Naive thymus-derived CD4-positive, alpha-beta T cell (primary cell): ENCODE measurements at regions not wholly inside any gene's neighbourhood (a gene's known extent, or its start where the extent isn't known, plus 50 kb on each side); places are given as distances from the start of the nearest gene placed in this dataset.

Experiments
- ATAC-seq: fragments of 150-1000 bp; cut with Tn5 transposase; 2 replicates; pipeline ENCODE4 v1.10.0; 2021; ENCODE audit warnings: mild to moderate bottlenecking, moderate library complexity
- CTCF ChIA-PET: fragments of 350-600 bp; sonication (Branson Sonifier 250); formaldehyde crosslinking; loops from one replicate; lab custom pipeline; 2021; ENCODE audit warnings: antibody characterized with exemption; lab: Charles Lee
- POLR2A ChIA-PET: fragments of 350-600 bp; sonication (Branson Sonifier 250); formaldehyde crosslinking; loops from one replicate; lab custom pipeline; 2021; ENCODE audit warnings: antibody characterized with exemption, inconsistent platforms; lab: Charles Lee
- DNase-seq, 9 donors: peaks; one replicate each; pipeline versions ENCODE4 v3.0.0 to v3.0.0-alpha.2; 2020 to 2022; ENCODE audit warnings: mixed read lengths in 1 of 9
- H3K27ac ChIP-seq: one replicate; pipeline ENCODE4 v1.7.0; 2013; ENCODE audit warnings: mild to moderate bottlenecking, low read depth, low read length, moderate library complexity
- H3K27me3 ChIP-seq, 2 donors: one replicate each; pipeline ENCODE4 v1.7.0; 2013; ENCODE audit warnings: low read length in 2 of 2, mild to moderate bottlenecking in 2 of 2, moderate library complexity in 2 of 2; ENCODE audit not compliant: control insufficient read depth in 2 of 2, insufficient read depth in 2 of 2
- H3K36me3 ChIP-seq, 3 experiments: 1 replicate in 2 of 3; 2 replicates in 1 of 3; pipeline ENCODE4 v1.7.0; 2013; ENCODE audit warnings: low read length in 3 of 3, mild to moderate bottlenecking in 3 of 3, moderate library complexity in 1 of 3; ENCODE audit not compliant: insufficient read depth in 3 of 3, control insufficient read depth in 2 of 3
- H3K4me1 ChIP-seq, 2 donors: one replicate each; pipeline ENCODE4 v1.7.0; 2013; ENCODE audit warnings: low read length in 2 of 2, mild to moderate bottlenecking in 2 of 2, moderate library complexity in 1 of 2; ENCODE audit not compliant: control insufficient read depth in 2 of 2, insufficient read depth in 2 of 2
- H3K4me3 ChIP-seq: 2 replicates; pipeline ENCODE4 v1.7.0; 2013; ENCODE audit warnings: mild to moderate bottlenecking, low read length
- H3K9me3 ChIP-seq, 3 experiments: 1 replicate in 2 of 3; 2 replicates in 1 of 3; pipeline ENCODE4 v1.7.0; 2013; ENCODE audit warnings: low read length in 3 of 3; ENCODE audit not compliant: control insufficient read depth in 2 of 3
- H3K27ac Mint-ChIP-seq, 9 donors: one replicate each; pipeline ENCODE4 v1.8.0; 2020 to 2022; ENCODE audit warnings: mixed read lengths in 9 of 9, mild to moderate bottlenecking in 8 of 9, moderate library complexity in 5 of 9, inconsistent platforms in 2 of 9
- H3K27me3 Mint-ChIP-seq, 5 donors: one replicate each; pipeline ENCODE4 v1.8.0; 2021 to 2022; ENCODE audit warnings: mixed read lengths in 5 of 5, mild to moderate bottlenecking in 1 of 5
- H3K36me3 Mint-ChIP-seq, 5 donors: one replicate each; pipeline ENCODE4 v1.8.0; 2020 to 2022; ENCODE audit warnings: mixed read lengths in 5 of 5, mild to moderate bottlenecking in 3 of 5, inconsistent platforms in 1 of 5
- H3K4me1 Mint-ChIP-seq, 7 donors: one replicate each; pipeline ENCODE4 v1.8.0; 2020 to 2022; ENCODE audit warnings: mixed read lengths in 7 of 7, mild to moderate bottlenecking in 3 of 7, inconsistent platforms in 1 of 7
- H3K4me3 Mint-ChIP-seq, 10 donors: one replicate each; pipeline ENCODE4 v1.8.0; 2020 to 2022; ENCODE audit warnings: mild to moderate bottlenecking in 10 of 10, mixed read lengths in 10 of 10, moderate library complexity in 6 of 10, inconsistent platforms in 2 of 10
- H3K9me3 Mint-ChIP-seq, 11 donors: one replicate each; pipeline ENCODE4 v1.8.0; 2020 to 2022; ENCODE audit warnings: mixed read lengths in 11 of 11, mild to moderate bottlenecking in 4 of 11, inconsistent platforms in 1 of 11, moderate library complexity in 1 of 11
- intact Hi-C, 2 donors: fragments of 100-400 bp; cut with micrococcal nuclease; formaldehyde crosslinking; loops; one replicate each; pipeline ENCODE4 v1.15.1; 2023

DNA sequence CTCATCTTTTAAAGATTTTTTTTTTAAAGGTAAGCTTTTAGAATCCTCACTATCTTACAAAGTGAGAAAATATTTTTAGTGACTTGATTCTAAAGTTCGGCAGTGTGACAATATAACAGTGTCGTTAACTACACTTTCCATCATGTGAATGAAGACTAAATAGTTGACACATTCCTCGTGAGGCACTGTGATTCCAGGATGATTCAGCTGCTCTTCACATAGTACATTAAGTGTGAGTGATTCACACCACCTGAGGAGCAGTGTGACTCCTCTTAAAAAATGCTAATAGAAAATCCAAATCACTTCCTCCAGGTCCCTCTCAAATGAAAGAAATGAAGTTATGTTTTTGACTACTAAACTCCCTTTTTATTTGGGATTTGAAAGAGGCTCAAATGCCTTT lies 589.5 kb downstream of the GABRG2 start:
- ChIA-PET CTCF (no interaction called here), POLR2A (no interaction called here)
- Histone ChIP-seq H3K4me1 (no peaks in the 10 kb centered on the region), H3K9me3 (no peaks in the 10 kb centered on the region), H3K27ac (no peak overlapping the region), H3K4me3 (no peak overlapping the region), H3K27me3 (no peaks in the 10 kb centered on the region), H3K36me3 (no peaks in the 10 kb centered on the region)
- H3K9me3 Mint-ChIP-seq: peaks cover 0 to 24% (median 4%) of the 10 kb centered on the region in 11 donors
- H3K4me3 Mint-ChIP-seq: no peak overlapping the region
- DNase-seq (no peak), ATAC-seq (no peak)
- no peaks in the 10 kb centered on the region for H3K27me3 Mint-ChIP-seq
- no peak overlapping the region for H3K27ac Mint-ChIP-seq
- no peaks in the 10 kb centered on the region for H3K36me3 Mint-ChIP-seq
- H3K4me1 Mint-ChIP-seq: no peaks in the 10 kb centered on the region
- intact Hi-C loops: no loop called here

DNA sequence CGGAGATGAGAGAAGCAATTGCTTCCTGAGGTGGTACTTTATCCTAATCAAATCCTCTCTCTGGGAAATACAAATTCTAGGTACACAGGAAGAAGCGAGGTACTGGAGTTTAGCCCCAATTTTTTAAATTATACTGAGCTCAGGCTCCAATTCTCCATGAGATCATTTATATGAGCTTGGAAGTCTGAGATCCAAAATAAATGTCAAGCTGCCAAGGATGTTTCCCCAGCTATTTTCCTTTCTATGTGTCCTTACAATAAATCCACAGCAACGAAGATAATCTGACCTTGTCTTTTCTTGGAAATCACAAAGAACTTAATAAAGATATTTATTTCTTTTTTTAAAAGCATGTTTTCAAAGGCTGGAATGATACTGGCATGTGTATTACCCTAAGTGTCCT lies 597.3 kb downstream of the GABRG2 start:
- intact Hi-C loops: no loop called here
- DNase-seq (no peak), ATAC-seq (no peak)
- Histone ChIP-seq H3K36me3 (no peaks in the 10 kb centered on the region), H3K9me3 (no peaks in the 10 kb centered on the region), H3K4me1 (no peaks in the 10 kb centered on the region), H3K4me3 (no peak overlapping the region), H3K27ac (no peak overlapping the region), H3K27me3 (no peaks in the 10 kb centered on the region)
- H3K27me3 Mint-ChIP-seq: no peaks in the 10 kb centered on the region
- no peak overlapping the region for H3K27ac Mint-ChIP-seq
- ChIA-PET CTCF (no interaction called here), POLR2A (no interaction called here)
- H3K36me3 Mint-ChIP-seq: no peaks in the 10 kb centered on the region
- H3K4me1 Mint-ChIP-seq: no peaks in the 10 kb centered on the region
- peaks cover 0 to 24% (median 2%) of the 10 kb centered on the region in 11 donors for H3K9me3 Mint-ChIP-seq
- no peak overlapping the region for H3K4me3 Mint-ChIP-seq

DNA sequence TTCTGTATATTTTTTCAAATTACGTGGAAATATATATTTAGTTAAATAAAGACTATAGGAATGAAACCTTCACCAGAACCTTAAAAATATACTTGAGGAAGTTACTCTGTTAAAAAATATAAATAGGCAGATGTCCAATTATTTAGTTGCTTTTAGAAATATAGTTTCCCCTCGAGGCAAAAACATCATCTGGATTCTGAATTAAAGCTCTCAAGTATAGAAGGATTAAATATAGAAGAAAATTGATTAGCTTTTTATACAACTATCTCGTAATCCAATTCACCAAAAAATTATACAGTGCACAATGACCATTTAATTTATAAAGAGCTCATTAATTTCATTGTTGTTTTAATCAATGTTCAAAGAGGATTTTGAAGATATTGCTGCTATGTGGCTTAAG lies 601.4 kb downstream of the GABRG2 start:
- POLR2A ChIA-PET: no interaction called here
- no peaks in the 10 kb centered on the region for H3K27me3 Mint-ChIP-seq

DNA sequence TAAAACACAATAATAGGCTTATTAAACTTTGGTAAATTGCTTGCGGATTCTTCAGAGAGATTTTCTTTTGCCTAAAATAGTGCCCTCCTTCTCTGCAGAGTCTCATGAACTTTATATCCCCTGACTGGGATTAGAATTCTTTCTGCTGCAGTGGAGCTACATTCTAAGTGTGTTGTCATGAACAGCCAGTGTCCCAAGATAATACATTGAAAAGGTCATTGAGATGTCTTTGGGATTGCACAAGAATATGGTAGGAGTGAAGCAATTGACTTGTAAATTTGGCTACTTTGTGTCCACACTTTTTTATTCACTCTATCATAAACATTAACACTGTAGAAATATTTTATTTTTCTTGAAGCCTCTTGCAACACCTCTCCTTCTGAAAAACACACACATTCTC lies 604.5 kb downstream of the GABRG2 start:
- ATAC-seq: no peak
- no peaks in the 10 kb centered on the region for H3K27me3 ChIP-seq
- DNase-seq: no peak
- Mint-ChIP-seq H3K9me3 (peaks cover 0 to 19% (median 2%) of the 10 kb centered on the region in 11 donors), H3K27ac (no peak overlapping the region), H3K4me1 (no peaks in the 10 kb centered on the region), H3K27me3 (no peaks in the 10 kb centered on the region), H3K36me3 (no peaks in the 10 kb centered on the region), H3K4me3 (no peak overlapping the region)
- no peak overlapping the region for H3K4me3 ChIP-seq
- no peaks in the 10 kb centered on the region for H3K4me1 ChIP-seq
- H3K9me3 ChIP-seq: no peaks in the 10 kb centered on the region
- H3K27ac ChIP-seq: no peak overlapping the region
- CTCF ChIA-PET: interaction anchor here (1.2 kb wide), 1 partner anchor 9 kb away, joined by 3 read pairs; no protein-coding TSS in a partner anchor
- POLR2A ChIA-PET: no interaction called here
- H3K36me3 ChIP-seq: no peaks in the 10 kb centered on the region
- intact Hi-C loops: no loop called here

More for the DNA sequence above, 601.4 kb downstream of the GABRG2 start:
- H3K36me3 Mint-ChIP-seq: no peaks in the 10 kb centered on the region
- Histone ChIP-seq H3K36me3 (no peaks in the 10 kb centered on the region), H3K9me3 (no peaks in the 10 kb centered on the region), H3K27me3 (no peaks in the 10 kb centered on the region), H3K4me1 (no peaks in the 10 kb centered on the region), H3K27ac (no peak overlapping the region), H3K4me3 (no peak overlapping the region)
- intact Hi-C loops: no loop called here
- H3K27ac Mint-ChIP-seq: no peak overlapping the region
- DNase-seq (no peak), ATAC-seq (no peak)
- CTCF ChIA-PET: no interaction called here
- H3K9me3 Mint-ChIP-seq: peaks cover 0 to 9% (median 0%) of the 10 kb centered on the region in 11 donors
- no peaks in the 10 kb centered on the region for H3K4me1 Mint-ChIP-seq
- no peak overlapping the region for H3K4me3 Mint-ChIP-seq

GRCh38 chr5:162683284-162683683 lies 615.7 kb downstream of the GABRG2 start:
- Histone ChIP-seq H3K27ac (no peak overlapping the region), H3K27me3 (no peaks in the 10 kb centered on the region), H3K9me3 (no peaks in the 10 kb centered on the region), H3K4me3 (no peak overlapping the region), H3K4me1 (no peaks in the 10 kb centered on the region), H3K36me3 (no peaks in the 10 kb centered on the region)
- Mint-ChIP-seq H3K4me3 (no peak overlapping the region), H3K9me3 (peaks cover 0 to 21% (median 7%) of the 10 kb centered on the region in 11 donors), H3K4me1 (no peaks in the 10 kb centered on the region), H3K27ac (no peak overlapping the region), H3K27me3 (no peaks in the 10 kb centered on the region), H3K36me3 (no peaks in the 10 kb centered on the region)
- no peak for ATAC-seq
- POLR2A ChIA-PET: no interaction called here
- CTCF ChIA-PET: no interaction called here
- DNase-seq: no peak
- intact Hi-C loops: no loop called here

DNA sequence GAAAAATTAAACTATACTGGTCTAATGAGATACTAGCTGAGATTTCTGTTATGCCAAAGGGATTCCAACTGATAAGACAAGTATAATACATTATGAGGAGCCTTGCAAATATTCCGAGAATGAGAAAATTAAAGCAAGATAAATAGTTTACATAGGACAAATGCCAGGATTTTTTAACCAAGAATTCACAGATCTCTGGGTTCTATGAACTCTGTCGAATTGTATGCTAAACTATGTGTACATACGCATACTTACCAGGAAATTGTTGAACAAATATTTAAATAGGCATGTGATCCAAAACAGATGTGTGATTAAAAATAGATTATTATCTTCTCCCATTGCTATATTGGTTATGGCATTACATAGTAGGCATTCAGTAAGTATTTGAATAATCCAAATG lies 616.6 kb downstream of the GABRG2 start:
- ChIA-PET CTCF (no interaction called here), POLR2A (no interaction called here)
- intact Hi-C loops: no loop called here
- Histone ChIP-seq H3K36me3 (no peaks in the 10 kb centered on the region), H3K27me3 (no peaks in the 10 kb centered on the region), H3K4me1 (no peaks in the 10 kb centered on the region), H3K9me3 (no peaks in the 10 kb centered on the region), H3K27ac (no peak overlapping the region), H3K4me3 (no peak overlapping the region)
- Mint-ChIP-seq H3K27me3 (no peaks in the 10 kb centered on the region), H3K36me3 (no peaks in the 10 kb centered on the region), H3K4me3 (no peak overlapping the region), H3K4me1 (no peaks in the 10 kb centered on the region), H3K27ac (no peak overlapping the region), H3K9me3 (peaks cover 0 to 25% (median 9%) of the 10 kb centered on the region in 11 donors)
- ATAC-seq (no peak), DNase-seq (no peak)

DNA sequence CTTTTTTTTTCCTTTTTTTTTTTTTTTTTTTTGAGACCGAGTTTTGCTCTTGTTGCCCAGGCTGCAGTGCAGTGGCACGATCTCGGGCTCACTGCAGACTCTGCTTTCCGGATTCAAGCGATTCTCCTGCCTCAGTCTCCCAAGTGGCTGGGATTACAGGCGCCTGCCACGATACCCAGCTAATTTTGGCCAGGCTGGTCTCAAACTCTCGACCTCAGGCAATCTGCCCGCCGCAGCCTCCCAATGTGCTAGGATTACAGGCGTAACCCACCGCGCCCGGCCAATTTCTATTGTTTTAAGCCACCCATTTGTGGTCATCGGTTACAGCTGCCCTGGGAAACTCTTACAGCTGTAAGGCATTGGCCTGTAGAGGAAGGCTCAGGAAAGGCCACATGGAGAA lies 617.7 kb downstream of the GABRG2 start:
- Histone ChIP-seq H3K4me1 (no peaks in the 10 kb centered on the region), H3K9me3 (no peaks in the 10 kb centered on the region), H3K27me3 (no peaks in the 10 kb centered on the region), H3K36me3 (no peaks in the 10 kb centered on the region), H3K27ac (no peak overlapping the region), H3K4me3 (no peak overlapping the region)
- Mint-ChIP-seq H3K4me1 (no peaks in the 10 kb centered on the region), H3K9me3 (peaks cover 0 to 25% (median 8%) of the 10 kb centered on the region in 11 donors), H3K27ac (no peak overlapping the region), H3K4me3 (no peak overlapping the region), H3K27me3 (no peaks in the 10 kb centered on the region), H3K36me3 (no peaks in the 10 kb centered on the region)
- ATAC-seq: no peak
- POLR2A ChIA-PET: no interaction called here
- no peak for DNase-seq
- intact Hi-C loops: no loop called here
- CTCF ChIA-PET: no interaction called here
